B cell (primary cell): ENCODE measurements at regions not wholly inside any gene's neighbourhood (a gene's known extent, or its start where the extent isn't known, plus 50 kb on each side); places are given as distances from the start of the nearest gene placed in this dataset.
"Not testable (repeated sequence)": the region's sequence is repeated elsewhere in the genome, so short reads cannot be mapped to it uniquely, and the experiment has no call there.

ENCODE experiments used
- ATAC-seq: fragments of 200-7000 bp; cut with Tn5 transposase; one replicate; pipeline ENCODE4 v1.10.0; 2021; ENCODE audit warnings: low read depth, mild to moderate bottlenecking, moderate number of reproducible peaks, moderate library complexity
- CTCF ChIA-PET: fragments of 350-600 bp; sonication (Branson Sonifier 250); formaldehyde crosslinking; loops from one replicate; lab custom pipeline; 2021; ENCODE audit warnings: antibody characterized with exemption, inconsistent platforms; lab: Charles Lee
- POLR2A ChIA-PET: fragments of 350-600 bp; sonication (Branson Sonifier 250); formaldehyde crosslinking; loops from one replicate; lab custom pipeline; 2021; ENCODE audit warnings: antibody characterized with exemption; lab: Charles Lee
- DNase-seq: peaks from one replicate; pipeline ENCODE4 v3.0.0; 2013
- H2AFZ ChIP-seq: 2 replicates; pipeline ENCODE4 v1.6.1; 2012; ENCODE audit warnings: mild to moderate bottlenecking, low read depth, low read length; ENCODE audit not compliant: insufficient read depth, poor library complexity, severe bottlenecking
- H3K27ac ChIP-seq, 2 donors: 1 replicate in 1 of 2; 2 replicates in 1 of 2; pipeline ENCODE4 v1.5.1; 2012 to 2013; ENCODE audit warnings: low read length in 2 of 2, mild to moderate bottlenecking in 2 of 2, moderate library complexity in 1 of 2
- H3K27me3 ChIP-seq, 4 experiments: fragments of 200-600 bp in 1 of 4; sonication (generic) in 1 of 4; replicated peaks in 1 of 4; 1 replicate in 2 of 4; 2 replicates in 2 of 4; pipeline versions ENCODE4 v1.6.1 to v1.7.0; 2013 to 2016; ENCODE audit warnings: low read length in 3 of 4, mild to moderate bottlenecking in 2 of 4, mixed read lengths in 1 of 4, moderate library complexity in 1 of 4; ENCODE audit not compliant: insufficient read depth in 4 of 4, control insufficient read depth in 3 of 4; ENCODE audit errors: control extremely low read depth in 1 of 4
- H3K36me3 ChIP-seq, 2 experiments: replicated peaks in 1 of 2; 1 replicate in 1 of 2; 2 replicates in 1 of 2; pipeline versions ENCODE4 v1.6.1 to v1.7.1; 2013; ENCODE audit warnings: low read length in 1 of 2; ENCODE audit not compliant: insufficient read depth in 2 of 2, control insufficient read depth in 1 of 2; ENCODE audit errors: control extremely low read depth in 1 of 2, extremely low read depth in 1 of 2
- H3K4me1 ChIP-seq, 2 donors: fragments of 200-600 bp in 1 of 2; sonication (generic) in 1 of 2; 1 replicate in 1 of 2; 2 replicates in 1 of 2; pipeline versions ENCODE4 v1.5.1 to v1.6.1; 2013 to 2017; ENCODE audit warnings: low read length in 2 of 2; ENCODE audit not compliant: control insufficient read depth in 2 of 2, insufficient read depth in 2 of 2
- H3K4me2 ChIP-seq: replicated peaks from 2 replicates; pipeline ENCODE3; 2012; ENCODE audit warnings: mild to moderate bottlenecking, low read depth, low read length; ENCODE audit not compliant: poor library complexity, severe bottlenecking
- H3K4me3 ChIP-seq, 5 experiments: fragments of 200-600 bp in 1 of 5; sonication (generic) in 1 of 5; 1 replicate in 3 of 5; 2 replicates in 2 of 5; pipeline versions ENCODE4 v1.5.1 to v1.7.0; 2011 to 2016; ENCODE audit warnings: low read length in 4 of 5, mild to moderate bottlenecking in 4 of 5, low read depth in 2 of 5, control low read depth in 1 of 5, moderate library complexity in 1 of 5; ENCODE audit not compliant: insufficient read depth in 1 of 5; ENCODE audit errors: control extremely low read depth in 1 of 5, extremely low read depth in 1 of 5
- H3K79me2 ChIP-seq: fragments of 200-600 bp; sonication (generic); one replicate; pipeline ENCODE4 v1.6.0; 2016; ENCODE audit warnings: low read length; ENCODE audit not compliant: control insufficient read depth, insufficient read depth
- H3K9ac ChIP-seq: fragments of 200-600 bp; sonication (generic); 2 replicates; pipeline ENCODE4 v1.6.1; 2017; ENCODE audit warnings: mild to moderate bottlenecking, low read length, moderate library complexity
- H3K9me3 ChIP-seq, 3 donors: one replicate each; pipeline versions ENCODE4 v1.6.1 to v1.7.1; 2013; ENCODE audit warnings: low read length in 2 of 3; ENCODE audit not compliant: control insufficient read depth in 2 of 3, insufficient read depth in 1 of 3; ENCODE audit errors: control extremely low read depth in 1 of 3
- H4K20me1 ChIP-seq: 2 replicates; pipeline ENCODE4 v1.6.0; 2012; ENCODE audit warnings: mild to moderate bottlenecking, low read length; ENCODE audit not compliant: insufficient read depth, control insufficient read depth, poor library complexity, severe bottlenecking
- H3K27ac Mint-ChIP-seq: one replicate; pipeline ENCODE4 v1.8.0; 2021; ENCODE audit warnings: mixed read lengths
- H3K27me3 Mint-ChIP-seq: one replicate; pipeline ENCODE4 v1.8.0; 2021; ENCODE audit warnings: mixed read lengths
- H3K4me1 Mint-ChIP-seq: one replicate; pipeline ENCODE4 v1.8.0; 2021; ENCODE audit warnings: mixed read lengths
- H3K4me3 Mint-ChIP-seq: one replicate; pipeline ENCODE4 v1.8.0; 2021; ENCODE audit warnings: mixed read lengths
- H3K9me3 Mint-ChIP-seq: one replicate; pipeline ENCODE4 v1.8.0; 2022; ENCODE audit warnings: mixed read lengths; ENCODE audit not compliant: insufficient read depth
- EZH2 ChIP-seq: IDR thresholded peaks from 2 replicates; pipeline ENCODE4 v1.6.1; 2012; ENCODE audit warnings: borderline replicate concordance, low read depth, mild to moderate bottlenecking, moderate library complexity, low read length; ENCODE audit not compliant: insufficient read depth, poor library complexity, severe bottlenecking
- WGBS: methylation state at CpG from one replicate; pipeline ENCODE4 v1.1.5; 2013; ENCODE audit warnings: missing lambda C conversion rate; ENCODE audit not compliant: insufficient coverage; 5-methylcytosine and 5-hydroxymethylcytosine counted together
- intact Hi-C: fragments of 100-400 bp; cut with micrococcal nuclease; formaldehyde crosslinking; loops from one replicate; pipeline ENCODE4 v1.10.0; 2022
- TF ChIP-seq, protein P1 (sequence below): fragments of 200-600 bp; IDR thresholded peaks from one replicate; pipeline ENCODE4 v1.8.0; 2022; ENCODE audit warnings: antibody characterized with exemption, mild to moderate bottlenecking

GRCh38 chr4:164659765-164660164 lies 94.2 kb upstream of the SMIM31 start:
- Histone ChIP-seq H3K4me1 (no peaks in the 10 kb centered on the region), H3K4me2 (no peak overlapping the region), H4K20me1 (no peaks in the 10 kb centered on the region), H3K79me2 (no peaks in the 10 kb centered on the region), H2AFZ (no peak overlapping the region), H3K27me3 (no peaks in the 10 kb centered on the region), H3K4me3 (no peak overlapping the region), H3K9ac (no peak overlapping the region), H3K36me3 (no peaks in the 10 kb centered on the region), H3K27ac (no peak overlapping the region), H3K9me3 (peaks cover 0 to 4% (median 0%) of the 10 kb centered on the region in 3 donors)
- TF ChIP-seq EZH2, result no peak
- TF ChIP-seq, protein P1, sequence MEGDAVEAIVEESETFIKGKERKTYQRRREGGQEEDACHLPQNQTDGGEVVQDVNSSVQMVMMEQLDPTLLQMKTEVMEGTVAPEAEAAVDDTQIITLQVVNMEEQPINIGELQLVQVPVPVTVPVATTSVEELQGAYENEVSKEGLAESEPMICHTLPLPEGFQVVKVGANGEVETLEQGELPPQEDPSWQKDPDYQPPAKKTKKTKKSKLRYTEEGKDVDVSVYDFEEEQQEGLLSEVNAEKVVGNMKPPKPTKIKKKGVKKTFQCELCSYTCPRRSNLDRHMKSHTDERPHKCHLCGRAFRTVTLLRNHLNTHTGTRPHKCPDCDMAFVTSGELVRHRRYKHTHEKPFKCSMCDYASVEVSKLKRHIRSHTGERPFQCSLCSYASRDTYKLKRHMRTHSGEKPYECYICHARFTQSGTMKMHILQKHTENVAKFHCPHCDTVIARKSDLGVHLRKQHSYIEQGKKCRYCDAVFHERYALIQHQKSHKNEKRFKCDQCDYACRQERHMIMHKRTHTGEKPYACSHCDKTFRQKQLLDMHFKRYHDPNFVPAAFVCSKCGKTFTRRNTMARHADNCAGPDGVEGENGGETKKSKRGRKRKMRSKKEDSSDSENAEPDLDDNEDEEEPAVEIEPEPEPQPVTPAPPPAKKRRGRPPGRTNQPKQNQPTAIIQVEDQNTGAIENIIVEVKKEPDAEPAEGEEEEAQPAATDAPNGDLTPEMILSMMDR, result no peak
- ChIA-PET CTCF (no interaction called here), POLR2A (no interaction called here)
- Mint-ChIP-seq H3K27ac (no peak overlapping the region), H3K4me3 (no peak overlapping the region), H3K27me3 (no peaks in the 10 kb centered on the region), H3K9me3 (peaks cover 11% of the 10 kb centered on the region), H3K4me1 (no peaks in the 10 kb centered on the region)
- no CpG with 5 or more reads among the region's 1 CpG for WGBS
- no peak for ATAC-seq
- intact Hi-C loops, result no loop called here
- no peak for DNase-seq

- 70% methylated on average over 9 of the region's 9 CpGs for WGBS
- H3K4me3 ChIP-seq, H3K4me1 Mint-ChIP-seq, H4K20me1 ChIP-seq, H3K4me3 Mint-ChIP-seq, H3K27me3 ChIP-seq, H3K27ac ChIP-seq, H3K9ac ChIP-seq, H3K9me3 ChIP-seq, POLR2A ChIA-PET, H3K27me3 Mint-ChIP-seq, H2AFZ ChIP-seq, H3K4me1 ChIP-seq, intact Hi-C loops, CTCF ChIA-PET, H3K79me2 ChIP-seq, H3K27ac Mint-ChIP-seq, H3K36me3 ChIP-seq, DNase-seq, ATAC-seq, H3K9me3 Mint-ChIP-seq, H3K4me2 ChIP-seq: not testable (repeated sequence)
Measured at GRCh38 chr4:164676152-164676551, 77.8 kb upstream of the SMIM31 start.
